ENCODE measurements at regions not wholly inside any gene's neighbourhood (a gene's known extent, or its start where the extent isn't known, plus 50 kb on each side); places are given as distances from the start of the nearest gene placed in this dataset.

DNA sequence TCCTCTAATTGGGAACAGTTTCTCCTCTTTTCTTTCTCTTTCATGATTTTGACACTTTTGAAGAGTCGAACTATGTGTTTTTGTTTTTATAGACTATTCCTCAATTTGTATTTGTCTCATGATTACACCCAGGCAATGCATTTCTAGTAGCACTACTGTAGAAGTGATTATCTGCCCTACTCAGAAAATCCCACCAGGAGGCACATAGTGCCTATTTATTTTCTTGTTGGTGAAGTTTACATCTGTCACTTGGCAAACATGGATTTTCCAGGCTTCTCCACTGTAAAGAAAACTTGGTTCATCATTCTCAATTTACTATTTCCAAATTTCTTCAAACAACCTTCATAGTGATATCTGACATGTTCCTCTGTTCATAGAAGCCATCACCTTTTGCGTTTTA, 893.9 kb downstream of the CCSER2 start:
- TF ChIP-seq, protein P1, sequence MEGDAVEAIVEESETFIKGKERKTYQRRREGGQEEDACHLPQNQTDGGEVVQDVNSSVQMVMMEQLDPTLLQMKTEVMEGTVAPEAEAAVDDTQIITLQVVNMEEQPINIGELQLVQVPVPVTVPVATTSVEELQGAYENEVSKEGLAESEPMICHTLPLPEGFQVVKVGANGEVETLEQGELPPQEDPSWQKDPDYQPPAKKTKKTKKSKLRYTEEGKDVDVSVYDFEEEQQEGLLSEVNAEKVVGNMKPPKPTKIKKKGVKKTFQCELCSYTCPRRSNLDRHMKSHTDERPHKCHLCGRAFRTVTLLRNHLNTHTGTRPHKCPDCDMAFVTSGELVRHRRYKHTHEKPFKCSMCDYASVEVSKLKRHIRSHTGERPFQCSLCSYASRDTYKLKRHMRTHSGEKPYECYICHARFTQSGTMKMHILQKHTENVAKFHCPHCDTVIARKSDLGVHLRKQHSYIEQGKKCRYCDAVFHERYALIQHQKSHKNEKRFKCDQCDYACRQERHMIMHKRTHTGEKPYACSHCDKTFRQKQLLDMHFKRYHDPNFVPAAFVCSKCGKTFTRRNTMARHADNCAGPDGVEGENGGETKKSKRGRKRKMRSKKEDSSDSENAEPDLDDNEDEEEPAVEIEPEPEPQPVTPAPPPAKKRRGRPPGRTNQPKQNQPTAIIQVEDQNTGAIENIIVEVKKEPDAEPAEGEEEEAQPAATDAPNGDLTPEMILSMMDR (IDR thresholded peaks at IDR 0.05) = no peak
- no peak for TF ChIP-seq POLR2A (IDR thresholded peaks at IDR 0.05)
